ENCODE measurements at regions not wholly inside any gene's neighbourhood (a gene's known extent, or its start where the extent isn't known, plus 50 kb on each side); places are given as distances from the start of the nearest gene placed in this dataset.
"Not testable (repeated sequence)": the region's sequence is repeated elsewhere in the genome, so short reads cannot be mapped to it uniquely, and the experiment has no call there.

- no peak for DNase-seq
Observed at GRCh38 chr7:121744319-121744718, 128.6 kb upstream of the PTPRZ1 start.

DNA sequence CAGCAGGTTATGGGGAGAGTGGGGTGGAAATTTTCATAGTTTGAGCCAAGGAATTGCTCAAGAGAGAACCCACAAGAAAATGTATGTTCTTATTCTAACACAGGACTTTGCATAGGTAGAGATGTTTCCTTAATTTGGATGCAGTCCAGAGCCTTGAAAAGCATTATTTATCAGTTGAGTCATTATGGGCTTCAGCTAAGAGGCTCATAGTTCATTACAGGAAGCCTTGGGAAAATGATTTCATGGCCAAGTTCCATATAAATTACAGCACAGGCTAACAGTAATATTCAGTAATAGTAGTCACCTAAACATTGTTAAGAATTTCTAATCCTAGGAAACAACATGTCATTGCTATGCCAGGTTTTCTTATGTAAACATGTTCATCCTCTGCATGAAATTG is 131.1 kb upstream of the PTPRZ1 start:
- peak; percentile 55 for DNase-seq

- DNase-seq, result no peak
Observed at GRCh38 chr7:121739465-121739864, 133.5 kb upstream of the PTPRZ1 start.

GRCh38 chr7:121730869-121731268 is 142.1 kb upstream of the PTPRZ1 start:
- peak; percentile 72 for DNase-seq

DNA sequence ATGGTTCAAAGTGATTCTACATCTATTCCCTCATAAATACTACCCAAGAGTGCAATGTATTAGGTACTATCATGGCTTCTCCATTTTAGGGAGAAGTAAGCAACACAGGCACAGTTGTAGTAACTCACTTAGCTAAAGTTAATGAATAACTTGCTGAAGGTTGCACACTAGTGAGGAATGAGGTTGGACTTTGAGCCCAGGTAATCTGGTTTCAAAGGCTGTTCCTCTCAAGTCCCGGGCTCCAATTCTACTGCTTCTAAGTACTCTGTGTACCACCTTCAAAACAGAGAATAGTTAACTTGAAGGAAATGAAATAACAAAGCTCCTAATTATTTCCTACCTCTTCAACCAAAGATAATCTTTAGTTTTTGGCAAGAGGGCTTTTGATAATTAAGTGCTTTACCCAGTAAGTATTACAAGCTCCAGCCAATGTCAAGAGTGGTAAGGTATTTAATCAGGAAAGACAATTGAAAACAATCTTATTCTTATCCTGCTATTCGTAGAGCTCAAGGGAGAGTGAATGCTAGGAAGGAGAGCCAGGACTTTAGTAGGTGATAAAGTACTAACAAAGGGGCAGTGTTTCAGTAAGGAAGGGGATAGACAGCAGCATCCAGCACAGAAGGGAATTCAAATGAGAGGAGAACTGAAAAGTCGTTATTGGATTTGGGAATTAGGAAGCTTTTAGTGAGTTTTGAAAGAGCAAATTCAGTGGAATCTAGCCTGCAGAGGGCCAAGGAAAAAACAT is 158.2 kb upstream of the PTPRZ1 start:
- peak; percentile 46 for DNase-seq

- peak; percentile 21 for DNase-seq
Observed at GRCh38 chr7:121712961-121713360, 160.0 kb upstream of the PTPRZ1 start.

DNA sequence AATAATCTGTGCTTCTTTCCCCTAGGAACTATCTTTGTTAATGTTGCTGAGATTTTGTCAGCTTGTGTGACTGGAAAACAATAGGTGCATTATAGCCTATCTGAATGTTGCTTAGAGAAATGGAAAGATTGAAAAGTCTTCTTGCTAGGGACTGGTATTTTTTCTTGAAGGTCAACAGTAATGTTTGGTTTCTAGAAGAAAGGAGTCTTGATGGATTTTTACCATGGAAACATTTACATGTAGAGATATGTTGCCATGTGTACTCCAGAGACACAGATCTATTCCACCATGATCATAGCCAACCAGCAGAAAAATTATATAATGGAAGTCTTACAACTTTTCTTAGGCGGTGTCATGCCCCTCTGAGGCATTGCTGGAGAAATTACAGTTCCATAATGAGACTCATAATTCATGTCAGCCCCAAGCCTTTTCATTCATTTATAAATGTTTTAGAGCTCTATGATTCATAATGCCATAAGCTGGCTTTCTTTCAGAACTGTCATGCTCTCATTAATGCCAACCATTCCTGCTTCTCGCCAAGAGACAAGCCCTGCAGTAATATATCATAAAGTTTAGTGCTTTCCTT is 175.1 kb upstream of the PTPRZ1 start:
- DNase-seq, result no peak

DNA sequence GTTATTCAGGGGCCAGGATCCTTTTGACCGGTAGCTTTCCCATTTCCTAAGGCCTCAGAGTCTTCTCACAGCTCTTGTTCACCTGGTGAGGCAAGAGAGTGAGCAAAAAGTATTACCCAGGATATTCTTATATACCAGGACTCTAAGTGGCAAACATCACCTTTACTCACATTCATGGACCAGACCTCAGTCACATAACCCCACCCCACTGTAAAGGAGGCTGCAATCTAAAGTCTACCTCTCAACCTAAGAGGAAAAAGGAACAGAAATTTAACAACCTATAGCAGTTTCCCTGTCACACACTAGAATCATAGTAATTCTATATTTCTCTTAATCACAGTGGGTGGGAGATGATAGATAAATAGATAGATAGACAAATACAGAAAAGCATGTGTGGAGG is 176.0 kb upstream of the PTPRZ1 start:
- no peak for DNase-seq

- no peak for DNase-seq
Observed at GRCh38 chr7:121689749-121690148, 183.2 kb upstream of the PTPRZ1 start.

DNA sequence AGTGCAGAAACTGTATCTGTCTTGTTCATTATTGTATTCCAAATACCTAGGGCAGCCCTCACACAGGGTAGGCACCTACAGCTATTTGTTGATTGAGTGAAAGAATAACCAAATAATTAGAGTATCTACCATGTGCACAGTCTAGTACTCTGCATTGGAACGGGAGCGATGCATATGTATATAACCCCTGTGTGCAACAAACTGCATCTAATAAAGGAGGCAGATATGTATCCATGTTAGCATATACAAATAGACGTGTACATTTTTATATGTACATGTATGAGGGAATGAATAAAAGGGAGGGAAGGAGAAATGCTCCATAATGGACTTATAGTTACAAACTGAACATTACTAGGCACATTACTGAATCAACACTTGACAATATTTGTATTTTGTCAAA is 191.3 kb upstream of the PTPRZ1 start:
- no peak for DNase-seq

GRCh38 chr7:121676168-121676567 is 196.8 kb upstream of the PTPRZ1 start:
- no peak for DNase-seq

DNA sequence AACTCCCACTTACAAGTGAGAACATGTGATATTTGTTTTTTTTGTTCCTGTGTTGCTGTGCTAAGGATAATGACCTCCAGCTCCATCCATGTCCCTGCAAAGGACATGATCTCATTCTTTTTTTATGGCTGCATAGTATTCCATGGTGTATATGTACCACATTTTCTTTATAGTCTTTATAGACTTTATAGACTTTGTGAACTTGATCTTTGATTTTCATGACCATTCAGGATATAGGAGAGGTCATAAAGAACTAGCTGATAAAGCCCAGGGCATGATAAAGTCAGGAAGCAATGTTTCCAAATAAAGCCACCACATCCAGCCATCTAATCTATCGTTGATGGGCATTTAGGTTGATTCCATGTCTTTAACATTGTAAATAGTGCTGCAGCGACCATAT is 198.5 kb upstream of the PTPRZ1 start:
- DNase-seq, result not testable (repeated sequence)

DNA sequence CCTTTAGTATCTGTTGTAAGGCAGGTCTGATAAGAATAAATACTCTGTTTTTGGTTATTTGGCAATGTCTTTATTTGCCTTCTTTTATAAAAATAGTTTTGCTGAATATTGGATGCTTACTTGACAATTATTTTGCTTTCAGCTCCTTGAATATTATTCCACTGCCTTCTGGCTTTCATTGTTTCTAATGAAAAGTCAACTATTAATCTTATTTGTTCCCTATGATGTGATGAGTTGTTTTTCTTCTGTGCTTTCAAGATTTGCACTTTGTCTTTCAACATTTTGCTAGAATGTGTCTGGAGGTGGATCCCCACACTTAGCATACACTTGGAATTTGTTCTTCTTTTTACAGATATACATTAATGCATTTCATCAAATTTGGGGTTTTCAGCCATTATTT is 203.8 kb upstream of the PTPRZ1 start:
- DNase-seq, result no peak

GRCh38 chr7:121666306-121666705 is 206.7 kb upstream of the PTPRZ1 start:
- DNase-seq, result no peak

- no peak for DNase-seq
Observed at GRCh38 chr7:121643320-121643719, 229.6 kb upstream of the PTPRZ1 start.

DNA sequence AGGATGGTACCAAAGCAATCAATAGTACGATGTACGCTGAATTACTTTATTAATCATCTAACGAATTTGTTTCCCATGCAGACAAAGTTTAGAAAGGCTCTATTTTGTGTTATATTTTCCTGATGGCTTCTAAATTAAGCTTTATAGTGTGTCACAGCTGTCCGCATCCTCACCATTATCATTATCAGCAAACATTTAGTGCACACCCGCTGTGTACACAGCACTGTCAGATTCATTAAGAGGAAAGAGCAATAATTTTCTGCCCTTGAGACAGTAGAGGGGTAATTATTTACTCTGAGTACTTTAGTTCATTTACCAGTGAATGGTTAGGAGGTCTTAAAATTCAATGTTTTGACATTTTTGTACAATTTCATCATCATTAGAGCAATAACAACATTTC is 233.3 kb upstream of the PTPRZ1 start:
- peak; percentile 95 for DNase-seq

GRCh38 chr7:121638286-121638685 is 234.7 kb upstream of the PTPRZ1 start:
- DNase-seq, result no peak

GRCh38 chr7:121634356-121634755 is 238.2 kb upstream of the FAM3C start:
- peak; percentile 85 for DNase-seq

DNA sequence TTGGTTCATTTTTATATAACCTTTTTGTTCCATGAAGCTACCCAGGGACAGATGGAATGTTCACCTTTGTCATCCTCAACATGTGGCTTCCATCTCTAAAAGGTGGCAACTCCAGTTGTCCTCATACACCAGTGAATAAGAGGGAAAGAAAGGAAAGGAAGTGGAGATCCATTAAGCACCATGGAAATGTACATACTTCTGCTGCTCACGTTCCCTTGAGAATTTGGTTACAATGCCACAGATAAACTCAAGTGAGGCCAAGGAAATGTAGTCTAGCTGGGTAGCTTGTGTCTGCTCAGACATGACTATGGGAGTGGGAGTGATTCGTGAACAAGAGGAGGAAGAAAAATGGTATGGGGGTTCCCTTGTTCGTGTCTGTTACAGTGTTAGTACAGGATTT is 237.1 kb upstream of the FAM3C start:
- DNase-seq, result no peak

- DNase-seq, result no peak
Observed at GRCh38 chr7:121624958-121625357, 228.8 kb upstream of the FAM3C start.

GRCh38 chr7:121623130-121623872 is 227.2 kb upstream of the FAM3C start:
- no peak for DNase-seq

DNA sequence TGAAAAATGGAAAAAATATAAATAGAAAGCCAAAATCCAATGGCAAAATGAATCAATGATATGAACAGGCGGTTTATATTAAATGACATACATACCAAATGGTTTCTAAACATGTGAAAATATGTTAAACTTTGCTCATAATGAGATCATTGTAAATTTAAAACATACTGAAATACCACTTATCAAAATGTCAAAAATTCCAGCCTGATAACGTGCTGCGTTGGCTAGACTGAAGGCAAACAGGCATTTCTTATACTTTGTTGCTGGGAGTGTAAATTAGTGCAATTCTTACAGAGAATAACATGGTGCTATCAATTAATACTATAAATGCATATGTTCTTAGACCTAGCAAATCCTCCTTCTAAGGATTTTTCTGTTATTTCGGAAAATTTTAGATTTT is 225.8 kb upstream of the FAM3C start:
- DNase-seq, result no peak

GRCh38 chr7:121620953-121621606 is 225.0 kb upstream of the FAM3C start:
- DNase-seq, result no peak

- peak; percentile 16 for DNase-seq
Observed at GRCh38 chr7:121620206-121620605, 224.1 kb upstream of the FAM3C start.
